GM19239 (cell line): ENCODE measurements at regions not wholly inside any gene's neighbourhood (a gene's known extent, or its start where the extent isn't known, plus 50 kb on each side); places are given as distances from the start of the nearest gene placed in this dataset.

ENCODE experiments used
- DNase-seq: peaks from one replicate; pipeline ENCODE4 v3.0.0; 2011; ENCODE audit warnings: low spot score; ENCODE audit not compliant: insufficient read length
- FAIRE-seq: peaks from 2 replicates; lab custom pipeline; 2011; peaks lifted over from hg19 to GRCh38; lab: Jason Lieb, UNC

GRCh38 chr5:5643481-5643880, 221.0 kb downstream of the ICE1 start:
- FAIRE-seq (no peak), DNase-seq (no peak)

GRCh38 chr5:5638211-5638610, 215.7 kb downstream of the ICE1 start:
- no peak for FAIRE-seq
- no peak for DNase-seq

- DNase-seq (no peak), FAIRE-seq (no peak)
Measured at GRCh38 chr5:5637173-5637572, 214.7 kb downstream of the ICE1 start.

GRCh38 chr5:5634817-5635216, 212.3 kb downstream of the ICE1 start:
- DNase-seq (no peak), FAIRE-seq (no peak)

GRCh38 chr5:5633579-5633978, 211.1 kb downstream of the ICE1 start:
- DNase-seq, result no peak
- FAIRE-seq, result no peak

- FAIRE-seq (no peak), DNase-seq (no peak)
Measured at GRCh38 chr5:5632678-5633077, 210.2 kb downstream of the ICE1 start.

- no peak for FAIRE-seq
- DNase-seq, result no peak
Measured at GRCh38 chr5:5629607-5629978, 207.1 kb downstream of the ICE1 start.

- no peak for DNase-seq
- no peak for FAIRE-seq
Measured at GRCh38 chr5:5628866-5629606, 206.6 kb downstream of the ICE1 start.

GRCh38 chr5:5626412-5626811, 203.9 kb downstream of the ICE1 start:
- FAIRE-seq (no peak), DNase-seq (no peak)

GRCh38 chr5:5625491-5625890, 203.0 kb downstream of the ICE1 start:
- FAIRE-seq, result no peak

GRCh38 chr5:5623397-5623796, 200.9 kb downstream of the ICE1 start:
- DNase-seq, result no peak
- FAIRE-seq, result no peak

More at GRCh38 chr5:5625491-5625890, 203.0 kb downstream of the ICE1 start:
- no peak for DNase-seq

- no peak for FAIRE-seq
- DNase-seq, result no peak
Measured at GRCh38 chr5:5622806-5623205, 200.3 kb downstream of the ICE1 start.

GRCh38 chr5:5619546-5619945, 197.1 kb downstream of the ICE1 start:
- FAIRE-seq (no peak), DNase-seq (no peak)

GRCh38 chr5:5617024-5617423, 194.5 kb downstream of the ICE1 start:
- DNase-seq, result no peak
- FAIRE-seq, result no peak

GRCh38 chr5:5616247-5616895, 193.9 kb downstream of the ICE1 start:
- FAIRE-seq (no peak), DNase-seq (no peak)

- DNase-seq, result no peak
- FAIRE-seq, result no peak
Measured at GRCh38 chr5:5615569-5615968, 193.1 kb downstream of the ICE1 start.

- DNase-seq, result no peak
- no peak for FAIRE-seq
Measured at GRCh38 chr5:5613261-5613990, 190.9 kb downstream of the ICE1 start.

- no peak for FAIRE-seq
- DNase-seq, result no peak
Measured at GRCh38 chr5:5612096-5612495, 189.6 kb downstream of the ICE1 start.

GRCh38 chr5:5609935-5610334, 187.5 kb downstream of the ICE1 start:
- FAIRE-seq (no peak), DNase-seq (no peak)

- DNase-seq (no peak), FAIRE-seq (no peak)
Measured at GRCh38 chr5:5605170-5605764, 182.8 kb downstream of the ICE1 start.

- DNase-seq (no peak), FAIRE-seq (no peak)
Measured at GRCh38 chr5:5602554-5602953, 180.1 kb downstream of the ICE1 start.
